ENCODE measurements at regions not wholly inside any gene's neighbourhood (a gene's known extent, or its start where the extent isn't known, plus 50 kb on each side); places are given as distances from the start of the nearest gene placed in this dataset.

GRCh38 chr1:242811092-242811840, 286.8 kb upstream of the PLD5 start:
- TF ChIP-seq CTCF (IDR thresholded peaks at IDR 0.05) (no peak), EZH2 (IDR thresholded peaks at IDR 0.05) (no peak), EZH2phosphoT487 (IDR thresholded peaks at IDR 0.05) (no peak)
